HEK293 (cell line): ENCODE measurements at regions not wholly inside any gene's neighbourhood (a gene's known extent, or its start where the extent isn't known, plus 50 kb on each side); places are given as distances from the start of the nearest gene placed in this dataset.

Experiments used
- CTCF ChIA-PET: fragments of 350-600 bp; formaldehyde crosslinking; extraction: SDS; loops from one replicate; lab custom pipeline; 2021; ENCODE audit warnings: antibody characterized with exemption; lab: Yijun Ruan, JAX
- POLR2A ChIA-PET: fragments of 300-600 bp; formaldehyde crosslinking; extraction: SDS; loops from one replicate; lab custom pipeline; 2020; ENCODE audit warnings: antibody characterized with exemption, inconsistent platforms; lab: Yijun Ruan, JAX
- H3K27ac ChIP-seq: fragments of 200-500 bp; sonication (Bioruptor generic); 2 replicates; pipeline ENCODE4 v1.5.1; 2014; ENCODE audit warnings: low read depth, low read length, control low read depth, inconsistent platforms; ENCODE audit errors: extremely low read depth
- H3K36me3 ChIP-seq, 2 experiments: fragments of 200-500 bp in 1 of 2; sonication (Bioruptor generic) in 1 of 2; 1 replicate in 1 of 2; 2 replicates in 1 of 2; pipeline ENCODE4 v1.5.1; 2014 to 2017; ENCODE audit warnings: inconsistent platforms in 2 of 2, low read length in 2 of 2; ENCODE audit not compliant: control insufficient read depth in 2 of 2, insufficient read depth in 1 of 2
- H3K4me1 ChIP-seq: fragments of 200-500 bp; sonication (Bioruptor generic); 2 replicates; pipeline ENCODE4 v1.5.1; 2014; ENCODE audit warnings: mild to moderate bottlenecking, low read length, inconsistent platforms; ENCODE audit not compliant: control insufficient read depth, insufficient read depth
- H3K4me3 ChIP-seq: 2 replicates; pipeline ENCODE4 v1.5.1; 2011; ENCODE audit warnings: low read depth, mild to moderate bottlenecking, control low read depth, low read length, moderate library complexity
- H3K9me3 ChIP-seq: fragments of 200-500 bp; sonication (Bioruptor generic); 2 replicates; pipeline ENCODE4 v1.5.1; 2014; ENCODE audit warnings: low read depth, low read length, inconsistent platforms; ENCODE audit not compliant: control insufficient read depth, insufficient read depth
- HOXA7 ChIP-seq: sonication (generic); formaldehyde crosslinking; IDR thresholded peaks from 2 replicates; pipeline ENCODE4 v1.8.1; 2022; ENCODE audit warnings: missing genetic modification reagents, borderline replicate concordance
- KLF10 ChIP-seq: fragments of 450-650 bp; IDR thresholded peaks from 2 replicates; pipeline ENCODE4 v1.5.1; 2018; ENCODE audit warnings: missing biosample characterization, mild to moderate bottlenecking, missing genetic modification characterization
- MEIS1 ChIP-seq: sonication (generic); formaldehyde crosslinking; IDR thresholded peaks from 2 replicates; pipeline ENCODE4 v1.8.1; 2022; ENCODE audit warnings: missing genetic modification reagents, mild to moderate bottlenecking, borderline replicate concordance
- PBX3 ChIP-seq: sonication (generic); formaldehyde crosslinking; IDR thresholded peaks from 2 replicates; pipeline ENCODE4 v1.8.1; 2022; ENCODE audit warnings: mild to moderate bottlenecking, moderate library complexity, missing genetic modification reagents
- PRDM6 ChIP-seq: fragments of 450-650 bp; formaldehyde crosslinking; IDR thresholded peaks from 2 replicates; pipeline ENCODE4 v1.5.1; 2017; ENCODE audit warnings: missing biosample characterization, missing genetic modification characterization
- SALL2 ChIP-seq: fragments of 450-650 bp; formaldehyde crosslinking; IDR thresholded peaks from 2 replicates; pipeline ENCODE4 v1.5.0; 2017; ENCODE audit warnings: missing biosample characterization, mild to moderate bottlenecking, missing genetic modification characterization, borderline replicate concordance
- ZBTB11 ChIP-seq: fragments of 450-650 bp; formaldehyde crosslinking; conservative IDR thresholded peaks from 2 replicates; pipeline ENCODE4 v1.5.1; 2016; ENCODE audit warnings: low read depth, missing biosample characterization, missing genetic modification characterization
- ZBTB20 ChIP-seq: fragments of 450-650 bp; formaldehyde crosslinking; IDR thresholded peaks from 2 replicates; pipeline ENCODE4 v1.5.1; 2016; ENCODE audit warnings: missing biosample characterization, missing genetic modification characterization
- ZNF146 ChIP-seq: fragments of 450-650 bp; formaldehyde crosslinking; IDR thresholded peaks from 2 replicates; pipeline ENCODE4 v1.5.1; 2016; ENCODE audit warnings: missing biosample characterization, missing genetic modification characterization
- ZNF202 ChIP-seq: fragments of 450-650 bp; formaldehyde crosslinking; IDR thresholded peaks from 2 replicates; pipeline ENCODE4 v1.5.1; 2016; ENCODE audit warnings: missing biosample characterization, missing genetic modification characterization, borderline replicate concordance
- ZNF280C ChIP-seq: fragments of 450-650 bp; formaldehyde crosslinking; IDR thresholded peaks from 2 replicates; pipeline ENCODE4 v1.5.1; 2016; ENCODE audit warnings: missing biosample characterization, missing genetic modification characterization
- ZNF354C ChIP-seq: fragments of 450-650 bp; formaldehyde crosslinking; IDR thresholded peaks from 2 replicates; pipeline ENCODE4 v1.5.1; 2016; ENCODE audit warnings: missing biosample characterization, missing genetic modification characterization, low read depth, borderline replicate concordance
- ZNF391 ChIP-seq: fragments of 450-650 bp; formaldehyde crosslinking; IDR thresholded peaks from 2 replicates; pipeline ENCODE4 v1.5.1; 2016; ENCODE audit warnings: low read depth, missing biosample characterization, missing genetic modification characterization, borderline replicate concordance
- ZNF48 ChIP-seq: fragments of 450-650 bp; formaldehyde crosslinking; IDR thresholded peaks from 2 replicates; pipeline ENCODE4 v1.5.1; 2016; ENCODE audit warnings: missing biosample characterization, missing genetic modification characterization
- ZNF544 ChIP-seq: fragments of 450-650 bp; formaldehyde crosslinking; IDR thresholded peaks from 2 replicates; pipeline ENCODE4 v1.5.0; 2017; ENCODE audit warnings: missing biosample characterization, missing genetic modification characterization
- ZNF658 ChIP-seq: fragments of 450-650 bp; formaldehyde crosslinking; IDR thresholded peaks from 2 replicates; pipeline ENCODE4; 2016; ENCODE audit warnings: missing biosample characterization, missing genetic modification characterization
- ZNF777 ChIP-seq: fragments of 450-650 bp; formaldehyde crosslinking; IDR thresholded peaks from 2 replicates; pipeline ENCODE4 v1.5.1; 2017; ENCODE audit warnings: missing biosample characterization, missing genetic modification characterization, borderline replicate concordance

GRCh38 chr5:90287036-90287435, 122.5 kb downstream of the CETN3 start (continued):
- TF ChIP-seq ZBTB11 (tag by site-specific recombination) (no peak), ZNF202 (tag by site-specific recombination) (no peak), ZNF658 (tag by site-specific recombination) (no peak), SALL2 (tag by site-specific recombination) (no peak)
- TF ChIP-seq, all 188 proteins: peak for 0

GRCh38 chr5:90285581-90285980, 124.0 kb downstream of the CETN3 start:
- CTCF ChIA-PET, result interaction anchor here (1.3 kb wide), 1 partner anchor 20 kb away, joined by 7 read pairs; no protein-coding TSS in a partner anchor
- H3K4me1 ChIP-seq, result no peaks in the 10 kb centered on the region
- no peaks in the 10 kb centered on the region for H3K9me3 ChIP-seq
- H3K36me3 ChIP-seq, result no peaks in the 10 kb centered on the region
- POLR2A ChIA-PET, result no interaction called here
- no peak for TF ChIP-seq ZNF391 (tag by site-specific recombination)
- TF ChIP-seq HOXA7, result no peak
- no peak for TF ChIP-seq MEIS1 (CRISPR knock-in tag)
- no peak for TF ChIP-seq KLF10 (tag by site-specific recombination)
- TF ChIP-seq ZNF146 (tag by site-specific recombination), result no peak
- no peak for TF ChIP-seq ZNF544 (tag by site-specific recombination)
- TF ChIP-seq ZNF354C, result no peak
- no peak for TF ChIP-seq ZNF280C (tag by site-specific recombination)
- no peak for TF ChIP-seq ZBTB20 (tag by site-specific recombination)
- no peak for TF ChIP-seq ZNF48 (tag by site-specific recombination)
- no peak for TF ChIP-seq PRDM6 (tag by site-specific recombination)
- TF ChIP-seq ZNF777 (tag by site-specific recombination), result no peak
- TF ChIP-seq PBX3 (CRISPR knock-in tag), result no peak
- no peak overlapping the region for H3K4me3 ChIP-seq
- no peak overlapping the region for H3K27ac ChIP-seq
